ENCODE measurements at regions not wholly inside any gene's neighbourhood (a gene's known extent, or its start where the extent isn't known, plus 50 kb on each side); places are given as distances from the start of the nearest gene placed in this dataset.
A peak's percentile ranks its signal among the peaks of the same experiment; 100 is the strongest.

DNA sequence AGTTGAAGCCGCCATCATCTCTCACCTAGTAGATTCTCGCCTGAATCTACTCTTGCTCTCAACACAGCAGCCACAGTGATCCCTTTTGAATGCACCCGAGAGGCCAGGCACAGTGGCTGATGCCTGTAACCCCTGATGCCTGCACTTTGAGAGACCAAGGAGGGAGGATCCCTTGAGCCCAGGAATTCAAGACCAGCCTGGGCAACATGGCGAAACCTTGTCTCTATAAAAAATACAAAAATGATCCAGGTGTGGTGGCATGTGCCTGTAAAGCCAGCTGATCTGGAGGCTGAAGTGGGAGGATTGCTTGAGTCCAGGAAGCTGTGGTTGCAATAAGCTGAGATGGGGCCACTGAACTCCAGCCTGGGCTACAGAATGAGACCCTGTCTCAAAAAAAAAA lies 60.3 kb upstream of the EML4 start:
- DNase-seq (ENCODE audit: low spot score), result no peak

DNA sequence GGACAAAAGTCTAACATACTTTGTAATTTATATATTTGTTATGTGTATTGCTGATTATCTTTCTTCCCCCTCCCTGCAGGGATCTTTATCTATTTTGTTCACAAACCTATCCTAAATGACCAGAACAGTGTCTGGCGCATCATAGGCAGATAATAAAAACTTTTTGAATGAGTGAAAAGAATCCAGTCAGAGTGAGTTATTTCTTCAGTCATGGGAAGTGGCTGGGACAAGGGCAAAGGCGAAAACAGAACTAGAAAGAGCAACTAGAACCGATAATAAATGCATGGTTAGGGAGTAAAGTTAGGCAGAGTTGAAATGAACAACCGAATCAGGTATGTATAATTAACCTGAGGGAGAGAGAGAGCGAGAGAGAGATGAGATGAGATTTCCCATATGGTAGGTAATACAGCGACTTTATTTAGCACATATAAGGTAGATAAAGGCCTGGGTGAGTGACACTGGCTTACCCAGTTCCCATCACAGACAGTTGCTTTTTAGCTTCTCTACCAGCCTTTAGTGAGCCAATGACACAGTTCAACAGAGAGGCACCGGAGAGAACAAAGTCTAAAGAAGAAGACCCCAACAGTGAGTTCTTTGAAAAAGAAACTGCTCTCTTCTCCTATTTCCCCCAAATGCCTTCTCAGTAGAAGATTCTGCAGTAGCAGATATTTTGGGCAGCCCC lies 59.1 kb upstream of the EML4 start:
- DNase-seq (ENCODE audit: low spot score), result no peak

- DNase-seq (ENCODE audit: low spot score), result peak; percentile 70
These were observed 58.4 kb upstream of the EML4 start for GRCh38 chr2:42110641-42111322.

DNA sequence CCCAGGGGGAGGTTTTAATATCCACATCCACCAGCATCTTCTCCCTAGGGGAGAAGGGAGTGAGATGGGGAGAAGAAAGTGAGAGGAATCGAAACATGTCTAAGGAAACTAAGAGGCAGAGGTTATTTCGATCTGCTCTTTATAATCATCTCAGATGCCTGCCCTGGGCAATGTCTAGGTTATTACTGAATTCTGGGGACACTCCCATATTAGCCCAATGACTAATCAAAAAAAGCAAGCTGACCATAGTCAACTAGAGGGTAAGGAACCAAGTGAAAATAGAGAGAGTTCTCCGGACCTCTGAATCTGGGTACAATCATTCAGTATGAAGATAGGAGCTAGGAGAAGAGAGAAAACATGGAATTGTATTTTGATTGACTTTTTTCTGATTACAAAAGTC lies 56.7 kb upstream of the EML4 start:
- DNase-seq (ENCODE audit: low spot score), result no peak

GRCh38 chr2:42113452-42113851 lies 55.7 kb upstream of the EML4 start:
- DNase-seq (ENCODE audit: low spot score), result no peak

GRCh38 chr2:42114091-42114490 lies 55.1 kb upstream of the EML4 start:
- DNase-seq (ENCODE audit: low spot score), result no peak

- no peak for DNase-seq (ENCODE audit: low spot score)
These were observed 53.6 kb upstream of the EML4 start for GRCh38 chr2:42115588-42115987.

GRCh38 chr2:42116195-42117181 lies 52.7 kb upstream of the EML4 start:
- peak; percentile 79 for DNase-seq (ENCODE audit: low spot score)

DNA sequence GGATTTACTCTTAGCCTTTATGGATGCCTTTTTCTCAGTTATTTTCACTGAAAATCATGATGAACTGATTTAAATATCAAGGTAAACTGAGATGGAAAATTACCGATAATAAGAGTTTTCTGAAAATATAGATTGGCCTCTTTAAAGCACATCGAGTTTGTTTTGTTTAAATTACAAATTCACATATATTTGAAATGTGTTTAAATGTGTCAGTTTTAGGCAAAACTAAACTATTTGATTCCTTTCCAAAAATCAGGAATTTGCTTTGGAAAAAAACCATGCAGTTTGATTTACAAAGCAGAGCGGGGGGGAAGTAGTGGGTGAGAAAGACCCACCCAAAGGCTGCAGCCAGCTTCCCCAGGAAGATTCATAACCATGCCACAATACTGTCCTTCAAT lies 52.0 kb upstream of the EML4 start:
- no peak for DNase-seq (ENCODE audit: low spot score)

- DNase-seq (ENCODE audit: low spot score), result no peak
These were observed 51.0 kb upstream of the EML4 start for GRCh38 chr2:42117923-42118753.

DNA sequence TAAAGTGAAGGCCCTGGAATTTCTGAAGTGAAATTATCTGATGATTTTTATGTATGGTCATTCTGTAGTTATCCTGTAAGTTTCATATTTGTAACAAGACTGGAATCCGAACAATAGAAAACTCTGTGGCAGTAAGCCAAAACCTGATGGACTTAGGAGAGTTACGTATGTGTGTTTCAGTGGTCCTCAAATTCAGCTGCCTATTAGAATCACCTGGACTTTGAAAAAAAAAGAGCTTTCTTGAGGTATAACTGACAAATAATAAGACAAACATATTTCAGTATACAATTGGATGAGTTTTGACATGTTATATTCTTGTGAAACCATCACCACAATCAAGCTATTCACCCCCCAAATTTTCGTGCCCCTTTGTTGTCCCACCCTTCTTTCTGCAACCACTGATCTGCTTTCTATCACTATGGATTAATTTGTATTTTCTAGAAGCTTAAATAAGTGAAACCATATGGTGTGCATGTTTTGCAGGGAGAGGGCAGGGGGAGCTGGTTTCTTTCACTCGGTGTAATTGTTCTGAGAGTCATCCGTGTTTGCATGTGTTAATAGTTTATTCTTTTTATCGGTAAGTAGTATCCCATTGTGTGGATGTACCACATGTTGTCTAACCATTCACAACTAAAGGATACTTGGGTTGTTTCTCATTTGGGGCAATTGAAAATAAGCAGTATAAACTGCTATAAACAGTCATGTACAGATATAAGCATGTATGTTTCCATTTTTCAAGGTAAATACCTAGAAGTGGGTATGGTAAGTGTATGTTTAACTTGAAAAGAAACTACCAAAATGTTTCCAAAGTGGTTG lies 50.2 kb upstream of the EML4 start:
- DNase-seq (ENCODE audit: low spot score), result no peak

Measured in AG20443 (cell line).